MCF 10A (cell line): ENCODE measurements at regions not wholly inside any gene's neighbourhood (a gene's known extent, or its start where the extent isn't known, plus 50 kb on each side); places are given as distances from the start of the nearest gene placed in this dataset.

ENCODE experiments used
- BruUV-seq: library from RNA; stranded (reverse); fragments of 400-500 nt; replicated peaks from 2 replicates; lab custom pipeline; 2021; lab: Mats Ljungman, UMichigan
- CTCF ChIA-PET: fragments of 300-600 bp; sonication (Branson Sonifier 250); formaldehyde crosslinking; extraction: SDS; loops from one replicate; lab custom pipeline; 2021; ENCODE audit warnings: antibody characterized with exemption, inconsistent platforms; lab: Yijun Ruan, JAX
- POLR2A ChIA-PET: fragments of 300-600, 350-650 bp; sonication (Branson Sonifier 250); formaldehyde crosslinking; extraction: SDS; loops from one replicate; lab custom pipeline; 2020; ENCODE audit warnings: antibody characterized with exemption, inconsistent platforms; lab: Yijun Ruan, JAX
- DNase-seq: peaks from one replicate; pipeline ENCODE4 v3.0.0-alpha.2; 2018; ENCODE audit not compliant: unreplicated experiment
- H3K27ac Mint-ChIP-seq: one replicate; pipeline ENCODE4 v1.8.0; 2022; ENCODE audit warnings: mild to moderate bottlenecking, low read depth, mixed read lengths; ENCODE audit not compliant: unreplicated experiment
- H3K27me3 Mint-ChIP-seq: one replicate; pipeline ENCODE4 v1.8.0; 2022; ENCODE audit warnings: mixed read lengths; ENCODE audit not compliant: insufficient read depth, unreplicated experiment
- H3K36me3 Mint-ChIP-seq: one replicate; pipeline ENCODE4 v1.8.0; 2022; ENCODE audit warnings: mild to moderate bottlenecking, moderate library complexity, mixed read lengths; ENCODE audit not compliant: insufficient read depth, unreplicated experiment
- H3K4me1 Mint-ChIP-seq: one replicate; pipeline ENCODE4 v1.8.0; 2022; ENCODE audit warnings: mixed read lengths; ENCODE audit not compliant: insufficient read depth, unreplicated experiment
- H3K4me3 Mint-ChIP-seq: one replicate; pipeline ENCODE4 v1.8.0; 2022; ENCODE audit warnings: mild to moderate bottlenecking, moderate library complexity, mixed read lengths; ENCODE audit not compliant: unreplicated experiment
- H3K9me3 Mint-ChIP-seq: one replicate; pipeline ENCODE4 v1.8.0; 2022; ENCODE audit warnings: mixed read lengths; ENCODE audit not compliant: unreplicated experiment
- CTCF ChIP-seq: fragments of 200-600 bp; IDR thresholded peaks from one replicate; pipeline ENCODE4 v1.8.0; 2022; ENCODE audit warnings: antibody characterized with exemption, mild to moderate bottlenecking; ENCODE audit not compliant: unreplicated experiment
- intact Hi-C: fragments of 100-400 bp; cut with micrococcal nuclease; formaldehyde crosslinking; loops from 2 replicates; pipeline ENCODE4 v1.14.1; 2022

- TF ChIP-seq CTCF = no peak
- Mint-ChIP-seq H3K36me3 (no peaks in the 10 kb centered on the region), H3K27ac (no peak overlapping the region), H3K4me1 (no peaks in the 10 kb centered on the region), H3K27me3 (peaks cover 99% of the 10 kb centered on the region), H3K4me3 (no peak overlapping the region), H3K9me3 (no peaks in the 10 kb centered on the region)
- no TSS peak for BruUV-seq
- CTCF ChIA-PET = interaction anchor here (0.7 kb wide), 1 partner anchor 78 kb away, joined by 6 read pairs; no protein-coding TSS in a partner anchor
- POLR2A ChIA-PET = no interaction called here
- intact Hi-C loops = no loop called here
- DNase-seq = no peak
Measured at GRCh38 chr17:79212149-79213087, 137.8 kb downstream of the ENGASE start.

GRCh38 chr17:79211061-79211770 lies 136.6 kb downstream of the ENGASE start:
- H3K4me1 Mint-ChIP-seq = no peaks in the 10 kb centered on the region
- no peaks in the 10 kb centered on the region for H3K9me3 Mint-ChIP-seq
- peaks cover 99% of the 10 kb centered on the region for H3K27me3 Mint-ChIP-seq
- no TSS peak for BruUV-seq
- intact Hi-C loops = no loop called here
- H3K4me3 Mint-ChIP-seq = no peak overlapping the region
- CTCF ChIA-PET = interaction anchor here (0.5 kb wide), 1 partner anchor 192 kb away, joined by 4 read pairs; no protein-coding TSS in a partner anchor
- TF ChIP-seq CTCF = no peak
- POLR2A ChIA-PET = no interaction called here
- no peaks in the 10 kb centered on the region for H3K36me3 Mint-ChIP-seq
- H3K27ac Mint-ChIP-seq = no peak overlapping the region
- no peak for DNase-seq

- no peak for DNase-seq
- Mint-ChIP-seq H3K9me3 (no peaks in the 10 kb centered on the region), H3K36me3 (no peaks in the 10 kb centered on the region), H3K27me3 (peaks cover 99% of the 10 kb centered on the region), H3K27ac (no peak overlapping the region), H3K4me3 (no peak overlapping the region), H3K4me1 (no peaks in the 10 kb centered on the region)
- ChIA-PET CTCF (no interaction called here), POLR2A (no interaction called here)
- no peak for TF ChIP-seq CTCF
- intact Hi-C loops = no loop called here
- no TSS peak for BruUV-seq
Measured at GRCh38 chr17:79210638-79211037, 136.0 kb downstream of the ENGASE start.

- Mint-ChIP-seq H3K36me3 (no peaks in the 10 kb centered on the region), H3K4me3 (no peak overlapping the region), H3K9me3 (no peaks in the 10 kb centered on the region), H3K4me1 (no peaks in the 10 kb centered on the region), H3K27me3 (peaks cover 88% of the 10 kb centered on the region), H3K27ac (no peak overlapping the region)
- CTCF ChIA-PET = interaction anchor here (0.7 kb wide), 1 partner anchor 41 kb away, joined by 4 read pairs; no protein-coding TSS in a partner anchor
- no peak for TF ChIP-seq CTCF
- intact Hi-C loops = no loop called here
- no peak for DNase-seq
- no TSS peak for BruUV-seq
- POLR2A ChIA-PET = no interaction called here
Measured at GRCh38 chr17:79207960-79208359, 133.3 kb downstream of the ENGASE start.
